Keratinocyte (primary cell): ENCODE measurements at regions not wholly inside any gene's neighbourhood (a gene's known extent, or its start where the extent isn't known, plus 50 kb on each side); places are given as distances from the start of the nearest gene placed in this dataset.

Source experiments
- DNase-seq: peaks from one replicate; pipeline ENCODE4 v3.0.0-alpha.2; 2011; ENCODE audit warnings: low read depth, missing footprints, low spot score
- FAIRE-seq: peaks from 2 replicates; lab custom pipeline; 2011; peaks lifted over from hg19 to GRCh38; lab: Jason Lieb, UNC
- H2AFZ ChIP-seq: 2 replicates; pipeline ENCODE4 v1.6.0; 2012; ENCODE audit warnings: low read length, control low read depth, inconsistent platforms; ENCODE audit not compliant: control insufficient read depth
- H3K27ac ChIP-seq: 2 replicates; pipeline ENCODE4 v1.5.1; 2011; ENCODE audit warnings: low read length; ENCODE audit not compliant: control insufficient read depth, insufficient read depth
- H3K27me3 ChIP-seq: 3 replicates; pipeline ENCODE4 v1.6.0; 2011; ENCODE audit warnings: low read length; ENCODE audit not compliant: control insufficient read depth, insufficient read depth; ENCODE audit errors: extremely low read depth
- H3K36me3 ChIP-seq, 2 experiments: 2 replicates in 1 of 2; 3 replicates in 1 of 2; pipeline ENCODE4 v1.5.1; 2011; ENCODE audit warnings: low read length in 2 of 2, mild to moderate bottlenecking in 1 of 2; ENCODE audit not compliant: control insufficient read depth in 2 of 2, insufficient read depth in 2 of 2; ENCODE audit errors: extremely low read depth in 1 of 2
- H3K4me1 ChIP-seq: 3 replicates; pipeline ENCODE4 v1.5.1; 2011; ENCODE audit warnings: low read length; ENCODE audit not compliant: control insufficient read depth, insufficient read depth; ENCODE audit errors: extremely low read depth
- H3K4me2 ChIP-seq: 3 replicates; pipeline ENCODE4 v1.6.0; 2011; ENCODE audit warnings: low read depth, low read length; ENCODE audit not compliant: control insufficient read depth, insufficient read depth; ENCODE audit errors: extremely low read depth
- H3K4me3 ChIP-seq, 3 experiments: fragments of 200-600 bp in 1 of 3; sonication (generic) in 1 of 3; 2 replicates in 2 of 3; 3 replicates in 1 of 3; pipeline ENCODE4 v1.5.1; 2011 to 2016; ENCODE audit warnings: low read length in 3 of 3, mild to moderate bottlenecking in 3 of 3, control low read depth in 2 of 3, inconsistent platforms in 1 of 3, low read depth in 1 of 3, mixed read lengths in 1 of 3, mixed run types in 1 of 3, moderate library complexity in 1 of 3; ENCODE audit not compliant: control insufficient read depth in 2 of 3, insufficient read depth in 2 of 3; ENCODE audit errors: extremely low read depth in 1 of 3
- H3K79me2 ChIP-seq: 2 replicates; pipeline ENCODE4 v1.6.0; 2012; ENCODE audit warnings: low read length; ENCODE audit not compliant: control insufficient read depth, insufficient read depth
- H3K9ac ChIP-seq: 3 replicates; pipeline ENCODE4 v1.6.0; 2011; ENCODE audit warnings: low read length; ENCODE audit not compliant: control insufficient read depth, insufficient read depth; ENCODE audit errors: extremely low read depth
- H3K9me1 ChIP-seq: 3 replicates; pipeline ENCODE4 v1.6.0; 2011; ENCODE audit warnings: low read length; ENCODE audit not compliant: control insufficient read depth, insufficient read depth; ENCODE audit errors: extremely low read depth
- H3K9me3 ChIP-seq: 2 replicates; pipeline ENCODE4 v1.5.1; 2012; ENCODE audit warnings: low read depth, low read length; ENCODE audit not compliant: control insufficient read depth
- H4K20me1 ChIP-seq: 3 replicates; pipeline ENCODE4 v1.6.0; 2011; ENCODE audit warnings: low read length; ENCODE audit not compliant: control insufficient read depth, insufficient read depth; ENCODE audit errors: extremely low read depth
- CTCF ChIP-seq, 3 experiments: IDR thresholded peaks in 1 of 3; conservative IDR thresholded peaks in 1 of 3; optimal IDR thresholded peaks in 1 of 3; 2 replicates in 2 of 3; 3 replicates in 1 of 3; pipeline versions ENCODE3 to v1.5.1; 2011; ENCODE audit warnings: low read length in 3 of 3, mild to moderate bottlenecking in 3 of 3, moderate library complexity in 2 of 3, control low read depth in 1 of 3, inconsistent platforms in 1 of 3; ENCODE audit not compliant: insufficient read depth in 2 of 3; ENCODE audit errors: extremely low read depth in 1 of 3
- EZH2 ChIP-seq: IDR thresholded peaks from one replicate; pipeline ENCODE4 v1.6.1; 2012; ENCODE audit warnings: inconsistent platforms, mild to moderate bottlenecking, low read length, moderate library complexity
- dilution Hi-C: fragments of 300-500 bp; cut with MboI; formaldehyde crosslinking; loops from one replicate; pipeline ENCODE4 v1.7.0; 2020; ENCODE audit warnings: low sequenced_read_pairs; ENCODE audit not compliant: extremely low pct_ligation_motif_present

- Histone ChIP-seq H3K9me3 (no peaks in the 10 kb centered on the region), H4K20me1 (no peaks in the 10 kb centered on the region), H3K4me1 (no peaks in the 10 kb centered on the region), H3K79me2 (no peaks in the 10 kb centered on the region), H3K9me1 (no peaks in the 10 kb centered on the region), H3K4me2 (no peak overlapping the region), H2AFZ (no peak overlapping the region), H3K27ac (no peak overlapping the region), H3K27me3 (peaks cover 11% of the 10 kb centered on the region), H3K9ac (no peak overlapping the region), H3K36me3 (no peaks in the 10 kb centered on the region), H3K4me3 (no peak overlapping the region)
- TF ChIP-seq EZH2 (no peak), CTCF (optimal IDR thresholded peaks at IDR 0.05 in 1 of 3, IDR thresholded peaks at IDR 0.05 in 1 of 3, conservative IDR thresholded peaks at IDR 0.05 in 1 of 3; ENCODE audit: extremely low read depth in 1 of 3, insufficient read depth in 2 of 3, low read length in 3 of 3) (no peak)
- dilution Hi-C loops = no loop called here
- no peak for FAIRE-seq
- DNase-seq = no peak
Measured at GRCh38 chr15:70340494-70340870, 242.8 kb upstream of the TLE3 start.

DNA sequence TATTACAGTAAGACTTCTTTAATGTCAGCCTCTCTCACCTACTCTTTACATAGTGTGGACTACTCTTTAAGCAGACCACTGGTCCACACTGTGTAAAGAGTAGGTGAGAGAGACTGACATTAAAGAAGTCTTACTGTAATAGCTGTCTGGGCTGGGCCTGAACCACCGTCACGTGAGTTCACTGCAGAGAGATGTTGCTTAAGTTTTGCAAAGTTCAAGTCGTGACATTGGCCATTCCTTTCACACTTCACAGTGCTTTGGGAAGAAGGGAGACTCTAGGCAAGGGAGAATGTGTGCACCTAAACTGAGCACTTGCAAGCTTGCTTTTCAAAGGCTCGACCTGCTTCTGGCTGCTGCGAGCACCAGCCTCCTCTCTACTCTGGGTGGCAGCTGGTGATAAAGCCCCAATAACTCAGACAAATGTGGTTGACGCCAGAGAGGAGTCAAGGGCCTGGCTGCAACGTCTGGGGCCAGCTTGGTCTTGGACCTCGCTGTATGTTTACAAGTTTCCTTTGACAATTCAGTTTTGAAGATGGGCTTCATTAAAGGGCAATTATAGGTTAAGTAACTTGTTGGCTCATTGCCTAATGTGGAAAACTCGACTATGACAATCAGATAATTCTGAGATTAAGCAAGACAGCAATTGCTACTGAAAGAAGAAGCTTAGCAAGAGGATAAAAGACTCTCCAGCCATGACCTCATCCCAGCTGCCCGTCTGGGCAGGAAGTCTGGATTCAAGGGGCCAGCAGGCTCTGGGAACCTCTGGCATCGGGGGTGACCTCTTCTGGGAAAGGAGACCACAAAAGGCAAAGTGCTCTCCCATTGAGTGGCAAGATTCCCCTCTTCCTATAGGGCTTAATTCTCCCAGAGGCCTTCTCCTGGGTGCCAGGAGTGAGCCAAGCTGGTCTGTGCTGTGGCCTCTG, 242.1 kb upstream of the TLE3 start:
- Histone ChIP-seq H3K36me3 (no peaks in the 10 kb centered on the region), H3K9me1 (no peaks in the 10 kb centered on the region), H3K4me1 (no peaks in the 10 kb centered on the region), H3K9me3 (no peaks in the 10 kb centered on the region), H3K9ac (no peak overlapping the region), H3K27ac (no peak overlapping the region), H2AFZ (no peak overlapping the region), H3K4me2 (no peak overlapping the region), H4K20me1 (no peaks in the 10 kb centered on the region), H3K27me3 (peaks cover 7% of the 10 kb centered on the region), H3K4me3 (no peak overlapping the region), H3K79me2 (no peaks in the 10 kb centered on the region)
- no peak for DNase-seq
- TF ChIP-seq EZH2 = no peak
- TF ChIP-seq CTCF (optimal IDR thresholded peaks at IDR 0.05 in 1 of 3, IDR thresholded peaks at IDR 0.05 in 1 of 3, conservative IDR thresholded peaks at IDR 0.05 in 1 of 3; ENCODE audit: extremely low read depth in 1 of 3, insufficient read depth in 2 of 3, low read length in 3 of 3) = no peak
- dilution Hi-C loops = no loop called here
- no peak for FAIRE-seq
